Sigmoid colon (tissue), 3 donors: ENCODE measurements at regions not wholly inside any gene's neighbourhood (a gene's known extent, or its start where the extent isn't known, plus 50 kb on each side); places are given as distances from the start of the nearest gene placed in this dataset.

Source experiments
- CTCF ChIP-seq, 4 experiments: fragments of 450-650 bp in 3 of 4; fragments of 200-600 bp in 1 of 4; IDR thresholded peaks; one replicate each; pipeline ENCODE4 v1.5.1; 2016 to 2019; ENCODE audit warnings: antibody characterized with exemption in 4 of 4, mild to moderate bottlenecking in 3 of 4, moderate library complexity in 2 of 4
- POLR2A ChIP-seq, 2 donors: fragments of 450-650 bp; IDR thresholded peaks; one replicate each; pipeline ENCODE4 v1.6.1; 2016; ENCODE audit warnings: antibody characterized with exemption in 2 of 2, mild to moderate bottlenecking in 2 of 2, moderate library complexity in 2 of 2

DNA sequence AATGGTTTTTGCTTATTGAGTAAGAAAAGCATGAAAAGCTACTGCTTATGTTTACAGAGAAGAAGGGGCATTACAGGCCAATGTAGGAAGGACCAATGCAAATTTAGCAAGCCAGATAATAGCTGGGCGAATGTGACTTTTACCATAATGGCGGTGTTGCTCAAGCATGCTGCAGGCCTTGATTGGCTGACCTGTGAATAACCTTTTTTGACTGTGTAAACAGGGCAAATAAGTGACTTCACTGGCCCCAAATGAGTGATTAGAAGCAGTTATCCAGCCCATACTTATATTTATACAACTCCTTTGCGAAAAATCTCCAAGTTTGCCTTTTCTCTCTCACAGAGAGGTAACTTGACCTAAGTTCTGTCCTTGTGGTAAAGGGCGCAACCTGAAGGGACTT is 146.9 kb downstream of the SP3 start:
- TF ChIP-seq POLR2A (IDR thresholded peaks at IDR 0.05) (no peak), CTCF (IDR thresholded peaks at IDR 0.05) (no peak)
